ENCODE measurements at regions not wholly inside any gene's neighbourhood (a gene's known extent, or its start where the extent isn't known, plus 50 kb on each side); places are given as distances from the start of the nearest gene placed in this dataset.

GRCh38 chr1:116316373-116316772 is 56.7 kb upstream of the ATP1A1 start:
- H3K27me3 Mint-ChIP-seq: no peaks in the 10 kb centered on the region
- H3K27me3 ChIP-seq (ENCODE audit: insufficient read depth, low read length, poor library complexity, severe bottlenecking): no peaks in the 10 kb centered on the region
- no peak overlapping the region for H3K4me3 ChIP-seq (ENCODE audit: low read length)
- H3K4me1 Mint-ChIP-seq: peaks cover 4 to 5% (median 4%) of the 10 kb centered on the region in 3 donors
- ChIA-PET CTCF (no interaction called here), POLR2A (no interaction called here)
- peaks cover 20% of the 10 kb centered on the region for H3K4me1 ChIP-seq (ENCODE audit: insufficient read depth, low read length)
- no peaks in the 10 kb centered on the region for H3K36me3 Mint-ChIP-seq
- H3K4me3 Mint-ChIP-seq: no peak overlapping the region
- no peak for DNase-seq
- no peaks in the 10 kb centered on the region for H3K36me3 ChIP-seq (ENCODE audit: insufficient read depth, low read length)
- H3K27ac Mint-ChIP-seq: peak overlapping the region in 1 of 8 donors; percentile 23
- H3K9me3 ChIP-seq (ENCODE audit: low read length): no peaks in the 10 kb centered on the region
- no peaks in the 10 kb centered on the region for H3K9me3 Mint-ChIP-seq
- H3K27ac ChIP-seq (ENCODE audit: low read depth, low read length): no peak overlapping the region

GRCh38 chr1:116318897-116319296 is 54.1 kb upstream of the ATP1A1 start:
- DNase-seq: no peak
- no peaks in the 10 kb centered on the region for H3K9me3 ChIP-seq (ENCODE audit: low read length)
- no peaks in the 10 kb centered on the region for H3K36me3 ChIP-seq (ENCODE audit: insufficient read depth, low read length)
- H3K27ac ChIP-seq (ENCODE audit: low read depth, low read length): no peak overlapping the region
- no peak overlapping the region for H3K4me3 Mint-ChIP-seq
- peaks cover 22 to 27% (median 26%) of the 10 kb centered on the region in 3 donors for H3K4me1 Mint-ChIP-seq
- ChIA-PET CTCF (no interaction called here), POLR2A (no interaction called here)
- no peaks in the 10 kb centered on the region for H3K27me3 Mint-ChIP-seq
- no peaks in the 10 kb centered on the region for H3K27me3 ChIP-seq (ENCODE audit: insufficient read depth, low read length, poor library complexity, severe bottlenecking)
- no peak overlapping the region for H3K4me3 ChIP-seq (ENCODE audit: low read length)
- peaks cover 44% of the 10 kb centered on the region for H3K4me1 ChIP-seq (ENCODE audit: insufficient read depth, low read length)
- peak overlapping the region in 1 of 8 donors; percentile 36 for H3K27ac Mint-ChIP-seq
- no peaks in the 10 kb centered on the region for H3K36me3 Mint-ChIP-seq
- H3K9me3 Mint-ChIP-seq: no peaks in the 10 kb centered on the region

DNA sequence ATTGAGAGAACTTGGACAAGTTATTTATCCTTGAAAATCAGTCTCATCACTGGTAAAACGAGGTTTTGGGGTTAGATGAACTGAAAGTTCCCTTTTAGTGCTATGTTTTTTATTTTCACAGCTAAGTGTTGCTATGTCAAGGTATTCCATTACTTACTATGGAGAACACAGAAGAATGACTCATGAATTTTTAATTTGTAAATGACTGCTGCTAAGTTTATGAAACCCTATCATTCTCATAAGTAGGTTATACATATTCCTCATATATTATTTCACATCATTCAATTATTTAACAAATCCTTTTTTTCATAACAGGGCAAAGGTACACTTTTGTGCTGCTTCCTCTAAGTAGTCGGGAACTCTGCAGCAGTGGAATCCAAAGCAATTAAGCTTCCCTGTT is 52.2 kb upstream of the ATP1A1 start:
- POLR2A ChIA-PET: interaction anchor here (0.6 to 1.1 kb wide), 2 partner anchors 8 to 45 kb away, joined by 3 to 5 read pairs; no protein-coding TSS in a partner anchor
- H3K4me1 Mint-ChIP-seq: peaks cover 36 to 45% (median 44%) of the 10 kb centered on the region in 3 donors
- CTCF ChIA-PET: interaction anchor here (1.0 to 1.6 kb wide), 3 partner anchors 29 to 182 kb away, joined by 3 to 4 read pairs (median 4); no protein-coding TSS in a partner anchor

GRCh38 chr1:116321766-116322175 is 51.3 kb upstream of the ATP1A1 start:
- Mint-ChIP-seq H3K4me3 (peak overlapping the region in 1 of 7 donors; percentile 14), H3K27me3 (no peaks in the 10 kb centered on the region), H3K36me3 (no peaks in the 10 kb centered on the region), H3K27ac (peak overlapping the region in 3 of 8 donors; percentile 9 to 85 (median 11)), H3K4me1 (peaks cover 45 to 54% (median 53%) of the 10 kb centered on the region in 3 donors), H3K9me3 (no peaks in the 10 kb centered on the region)
- no peak overlapping the region for H3K4me3 ChIP-seq (ENCODE audit: low read length)
- no peak overlapping the region for H3K27ac ChIP-seq (ENCODE audit: low read depth, low read length)
- CTCF ChIA-PET: interaction anchor here (1.6 kb wide), 2 partner anchors 45 to 182 kb away, joined by 4 read pairs; no protein-coding TSS in a partner anchor
- POLR2A ChIA-PET: interaction anchor here (0.6 kb wide), 1 partner anchor 1287 kb away, joined by 5 read pairs; no protein-coding TSS in a partner anchor
- H3K36me3 ChIP-seq (ENCODE audit: insufficient read depth, low read length): no peaks in the 10 kb centered on the region
- H3K4me1 ChIP-seq (ENCODE audit: insufficient read depth, low read length): peaks cover 68% of the 10 kb centered on the region
- DNase-seq: no peak
- no peaks in the 10 kb centered on the region for H3K27me3 ChIP-seq (ENCODE audit: insufficient read depth, low read length, poor library complexity, severe bottlenecking)
- no peaks in the 10 kb centered on the region for H3K9me3 ChIP-seq (ENCODE audit: low read length)

More for the DNA sequence above, 52.2 kb upstream of the ATP1A1 start:
- Histone ChIP-seq H3K36me3 (ENCODE audit: insufficient read depth, low read length) (no peaks in the 10 kb centered on the region), H3K27ac (ENCODE audit: low read depth, low read length) (no peak overlapping the region), H3K4me3 (ENCODE audit: low read length) (no peak overlapping the region), H3K27me3 (ENCODE audit: insufficient read depth, low read length, poor library complexity, severe bottlenecking) (no peaks in the 10 kb centered on the region), H3K4me1 (ENCODE audit: insufficient read depth, low read length) (peaks cover 61% of the 10 kb centered on the region), H3K9me3 (ENCODE audit: low read length) (no peaks in the 10 kb centered on the region)
- Mint-ChIP-seq H3K9me3 (no peaks in the 10 kb centered on the region), H3K36me3 (no peaks in the 10 kb centered on the region), H3K27ac (peak overlapping the region in 1 of 8 donors; percentile 9), H3K27me3 (no peaks in the 10 kb centered on the region), H3K4me3 (no peak overlapping the region)
- DNase-seq: no peak

- peak overlapping the region in 7 of 8 donors; percentile 24 to 66 (median 62) for H3K27ac Mint-ChIP-seq
- H3K4me1 Mint-ChIP-seq: peaks cover 49 to 66% (median 62%) of the 10 kb centered on the region in 3 donors
- no peaks in the 10 kb centered on the region for H3K9me3 Mint-ChIP-seq
- ChIA-PET CTCF (interaction anchor here (1.0 kb wide), 1 partner anchor 170 kb away, joined by 3 read pairs; no protein-coding TSS in a partner anchor), POLR2A (no interaction called here)
- H3K27me3 ChIP-seq (ENCODE audit: insufficient read depth, low read length, poor library complexity, severe bottlenecking): no peaks in the 10 kb centered on the region
- no peak overlapping the region for H3K4me3 Mint-ChIP-seq
- H3K9me3 ChIP-seq (ENCODE audit: low read length): no peaks in the 10 kb centered on the region
- DNase-seq: no peak
- H3K4me3 ChIP-seq (ENCODE audit: low read length): peak overlapping the region; percentile 2
- peaks cover 75% of the 10 kb centered on the region for H3K4me1 ChIP-seq (ENCODE audit: insufficient read depth, low read length)
- no peaks in the 10 kb centered on the region for H3K36me3 ChIP-seq (ENCODE audit: insufficient read depth, low read length)
- peaks cover 0 to under 1% (median 0%) of the 10 kb centered on the region in 3 donors for H3K36me3 Mint-ChIP-seq
- no peaks in the 10 kb centered on the region for H3K27me3 Mint-ChIP-seq
- H3K27ac ChIP-seq (ENCODE audit: low read depth, low read length): no peak overlapping the region
Measured at GRCh38 chr1:116322752-116323405, 50.2 kb upstream of the ATP1A1 start.

All from CD8-positive, alpha-beta memory T cell (primary cell).